ENCODE measurements at regions not wholly inside any gene's neighbourhood (a gene's known extent, or its start where the extent isn't known, plus 50 kb on each side); places are given as distances from the start of the nearest gene placed in this dataset.
"Not testable (repeated sequence)": the region's sequence is repeated elsewhere in the genome, so short reads cannot be mapped to it uniquely, and the experiment has no call there.

DNA sequence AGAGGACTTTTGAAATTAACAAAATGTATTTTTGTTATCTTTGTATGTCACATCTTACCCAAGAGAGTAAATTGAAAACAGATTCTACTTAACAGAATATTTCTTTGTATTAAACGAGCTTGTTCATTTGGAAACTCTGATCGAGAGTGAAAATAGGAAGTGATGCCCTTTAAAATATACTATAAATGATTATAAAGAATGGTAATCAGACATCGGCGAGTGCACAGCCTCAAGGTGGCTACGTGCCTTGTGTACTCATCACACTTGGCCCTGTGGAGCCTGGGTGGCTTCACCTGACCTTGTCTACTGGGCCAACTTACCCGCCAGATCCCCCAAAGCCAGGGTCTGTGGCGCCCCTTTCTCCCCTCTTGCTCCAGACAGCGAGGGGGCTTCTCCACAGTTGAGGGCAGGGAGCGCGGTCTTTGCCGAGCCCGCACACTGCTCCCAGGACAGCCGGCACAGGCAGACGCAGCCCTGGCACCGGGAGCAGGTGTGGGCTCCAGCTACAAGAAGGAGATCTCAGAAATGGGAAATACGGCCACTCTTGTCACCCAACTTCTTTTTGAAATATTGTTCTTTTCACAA lies 243.2 kb downstream of the CEMIP2 start:
- Histone ChIP-seq H3K9me3 (ENCODE audit: control insufficient read depth, insufficient read depth, low read length) (no peaks in the 10 kb centered on the region), H3K9ac (ENCODE audit: low read depth, low read length) (no peak overlapping the region), H3K27me3 (ENCODE audit: control insufficient read depth, insufficient read depth, low read length) (no peaks in the 10 kb centered on the region), H3K4me1 (ENCODE audit: control insufficient read depth, insufficient read depth, low read length) (no peaks in the 10 kb centered on the region), H3K36me3 (ENCODE audit: control insufficient read depth, insufficient read depth, low read length) (no peaks in the 10 kb centered on the region), H3K4me3 (ENCODE audit: low read depth, low read length) (no peak overlapping the region)

DNA sequence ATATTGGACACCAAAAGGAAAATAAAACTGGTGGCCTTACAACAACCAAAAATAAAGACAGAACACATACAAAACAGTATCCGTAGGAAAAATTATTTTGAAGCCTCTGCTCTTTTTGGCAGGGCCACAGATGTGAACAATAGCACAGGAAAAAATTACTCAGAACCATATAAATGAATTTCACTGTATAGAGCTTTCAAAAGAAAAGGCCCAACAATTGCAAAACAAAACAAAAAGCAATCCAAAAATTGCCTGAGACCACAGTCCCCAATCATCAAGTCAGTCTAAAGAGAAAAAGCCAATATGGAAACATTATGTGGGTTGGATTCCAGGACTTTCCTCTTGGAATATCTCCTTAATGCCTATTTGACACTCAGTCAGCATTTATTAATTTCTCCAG lies 243.8 kb downstream of the CEMIP2 start:
- H3K36me3 ChIP-seq (ENCODE audit: control insufficient read depth, insufficient read depth, low read length), result no peaks in the 10 kb centered on the region
- no peaks in the 10 kb centered on the region for H3K9me3 ChIP-seq (ENCODE audit: control insufficient read depth, insufficient read depth, low read length)
- no peak overlapping the region for H3K9ac ChIP-seq (ENCODE audit: low read depth, low read length)
- no peaks in the 10 kb centered on the region for H3K27me3 ChIP-seq (ENCODE audit: control insufficient read depth, insufficient read depth, low read length)
- H3K4me1 ChIP-seq (ENCODE audit: control insufficient read depth, insufficient read depth, low read length), result peaks cover under 1% of the 10 kb centered on the region
- H3K4me3 ChIP-seq (ENCODE audit: low read depth, low read length), result no peak overlapping the region

DNA sequence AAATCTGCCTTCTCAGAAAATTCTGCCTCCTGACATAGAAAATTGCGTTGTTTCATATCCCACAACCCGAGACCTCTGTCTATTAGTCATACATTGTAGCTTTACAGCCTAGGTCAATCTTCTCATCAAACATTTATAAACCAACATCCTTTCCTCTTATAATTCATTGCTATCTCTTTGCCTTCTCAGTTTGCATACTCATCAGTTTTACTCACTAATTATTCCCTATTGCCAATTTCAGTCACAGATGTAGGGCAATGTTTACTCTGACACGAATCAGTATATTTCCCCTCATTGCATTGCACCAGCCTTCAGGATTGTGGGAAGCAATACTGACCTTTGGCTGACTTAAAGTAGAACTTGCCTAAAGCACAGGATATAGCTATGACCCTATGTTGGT lies 247.2 kb downstream of the CEMIP2 start:
- Histone ChIP-seq H3K36me3 (ENCODE audit: control insufficient read depth, insufficient read depth, low read length) (no peaks in the 10 kb centered on the region), H3K27me3 (ENCODE audit: control insufficient read depth, insufficient read depth, low read length) (no peaks in the 10 kb centered on the region), H3K4me1 (ENCODE audit: control insufficient read depth, insufficient read depth, low read length) (peaks cover 14% of the 10 kb centered on the region), H3K9me3 (ENCODE audit: control insufficient read depth, insufficient read depth, low read length) (no peaks in the 10 kb centered on the region), H3K4me3 (ENCODE audit: low read depth, low read length) (no peak overlapping the region), H3K9ac (ENCODE audit: low read depth, low read length) (no peak overlapping the region)

DNA sequence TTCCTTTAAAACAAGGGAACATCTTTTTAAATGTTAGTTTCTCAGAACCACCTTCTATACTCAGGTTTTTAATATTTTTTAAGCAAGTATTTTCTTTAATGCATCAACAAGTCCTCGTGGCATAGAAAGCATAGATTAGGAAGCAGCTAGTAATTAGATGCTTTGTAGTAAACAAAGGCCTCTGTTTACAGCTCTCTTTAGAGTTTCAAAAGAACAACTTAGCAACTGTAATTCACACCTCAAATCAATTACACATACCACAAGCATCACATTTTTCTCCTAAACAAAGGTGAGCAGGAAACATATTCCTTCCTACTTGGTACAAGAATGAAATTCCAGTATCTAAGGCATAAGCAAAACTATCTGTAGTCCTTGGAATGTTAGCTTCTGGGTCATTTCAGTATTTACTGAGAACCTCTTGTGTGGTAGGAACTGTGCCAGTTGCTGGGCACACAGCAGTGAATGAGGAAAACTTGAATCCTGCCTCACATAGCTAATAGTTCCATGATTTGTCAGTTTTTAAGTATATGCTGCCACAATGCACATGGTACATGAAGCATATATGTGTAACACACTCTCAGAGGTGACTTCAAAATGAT lies 249.1 kb downstream of the CEMIP2 start:
- H3K9ac ChIP-seq (ENCODE audit: low read depth, low read length), result no peak overlapping the region
- H3K27me3 ChIP-seq (ENCODE audit: control insufficient read depth, insufficient read depth, low read length), result no peaks in the 10 kb centered on the region
- no peaks in the 10 kb centered on the region for H3K36me3 ChIP-seq (ENCODE audit: control insufficient read depth, insufficient read depth, low read length)
- no peaks in the 10 kb centered on the region for H3K9me3 ChIP-seq (ENCODE audit: control insufficient read depth, insufficient read depth, low read length)
- H3K4me1 ChIP-seq (ENCODE audit: control insufficient read depth, insufficient read depth, low read length), result peaks cover 14% of the 10 kb centered on the region
- H3K4me3 ChIP-seq (ENCODE audit: low read depth, low read length), result no peak overlapping the region

DNA sequence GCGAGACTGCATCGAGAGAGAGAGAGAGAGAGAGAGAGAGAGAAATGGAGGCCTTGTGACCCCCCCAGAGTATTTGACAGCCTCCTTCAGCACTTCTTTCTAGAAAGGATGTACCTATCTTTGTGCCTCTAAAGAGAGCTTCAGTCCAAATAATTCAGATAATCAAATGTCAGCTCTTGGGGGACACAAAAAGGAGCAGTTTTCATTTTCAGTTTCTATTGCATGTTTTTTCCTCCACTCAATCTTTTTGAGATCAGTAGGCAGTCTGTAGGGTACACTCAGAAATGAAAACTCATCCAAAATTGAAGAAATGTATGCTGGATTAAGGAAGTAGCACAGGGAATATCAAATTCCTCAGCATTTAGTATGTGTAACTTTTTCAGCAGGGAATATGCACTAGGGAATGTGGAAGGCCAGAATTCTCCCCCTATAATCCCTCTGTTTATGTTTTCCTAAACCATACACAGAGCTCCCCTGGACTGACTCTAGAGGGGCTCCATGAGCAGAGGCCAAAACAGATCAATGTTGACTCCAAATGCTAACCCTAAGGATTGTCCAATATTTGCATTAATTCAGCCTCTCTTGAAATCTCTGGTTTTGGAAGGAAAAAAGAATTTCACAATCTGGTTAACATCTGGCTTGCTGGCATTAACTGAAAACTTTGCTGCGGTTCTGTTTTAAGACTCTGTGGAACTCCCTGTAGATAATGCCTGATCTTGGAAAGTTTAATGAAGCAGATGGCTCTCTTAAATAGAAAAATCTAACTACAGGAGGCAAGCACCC lies 250.1 kb downstream of the CEMIP2 start:
- no peak overlapping the region for H3K4me3 ChIP-seq (ENCODE audit: low read depth, low read length)

DNA sequence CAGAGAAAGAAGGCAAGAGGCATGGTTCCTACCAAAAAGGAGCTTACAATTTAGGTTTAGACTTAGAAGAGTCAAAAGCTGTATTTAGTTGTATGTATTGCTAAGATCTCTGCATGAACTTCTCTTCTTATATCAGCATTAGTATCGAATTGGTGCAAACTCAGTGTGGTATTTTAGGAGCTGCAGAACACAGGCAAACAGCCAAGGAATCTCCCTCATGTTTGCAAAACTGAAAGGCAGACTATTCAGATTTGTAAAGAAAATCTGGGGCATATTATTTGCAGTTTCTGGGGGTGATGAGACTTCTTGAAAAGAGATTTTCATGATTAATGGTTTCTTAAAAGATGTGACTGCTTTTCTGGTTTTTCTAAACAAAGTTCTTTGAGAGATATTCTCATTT lies 252.7 kb downstream of the CEMIP2 start:
- Histone ChIP-seq H3K36me3 (ENCODE audit: control insufficient read depth, insufficient read depth, low read length) (no peaks in the 10 kb centered on the region), H3K9ac (ENCODE audit: low read depth, low read length) (no peak overlapping the region), H3K27me3 (ENCODE audit: control insufficient read depth, insufficient read depth, low read length) (no peaks in the 10 kb centered on the region), H3K9me3 (ENCODE audit: control insufficient read depth, insufficient read depth, low read length) (no peaks in the 10 kb centered on the region), H3K4me1 (ENCODE audit: control insufficient read depth, insufficient read depth, low read length) (peaks cover 14% of the 10 kb centered on the region), H3K4me3 (ENCODE audit: low read depth, low read length) (no peak overlapping the region)

More for the DNA sequence above, 250.1 kb downstream of the CEMIP2 start:
- Histone ChIP-seq H3K9me3 (ENCODE audit: control insufficient read depth, insufficient read depth, low read length) (no peaks in the 10 kb centered on the region), H3K36me3 (ENCODE audit: control insufficient read depth, insufficient read depth, low read length) (no peaks in the 10 kb centered on the region), H3K27me3 (ENCODE audit: control insufficient read depth, insufficient read depth, low read length) (no peaks in the 10 kb centered on the region), H3K4me1 (ENCODE audit: control insufficient read depth, insufficient read depth, low read length) (peaks cover 14% of the 10 kb centered on the region), H3K9ac (ENCODE audit: low read depth, low read length) (no peak overlapping the region)

DNA sequence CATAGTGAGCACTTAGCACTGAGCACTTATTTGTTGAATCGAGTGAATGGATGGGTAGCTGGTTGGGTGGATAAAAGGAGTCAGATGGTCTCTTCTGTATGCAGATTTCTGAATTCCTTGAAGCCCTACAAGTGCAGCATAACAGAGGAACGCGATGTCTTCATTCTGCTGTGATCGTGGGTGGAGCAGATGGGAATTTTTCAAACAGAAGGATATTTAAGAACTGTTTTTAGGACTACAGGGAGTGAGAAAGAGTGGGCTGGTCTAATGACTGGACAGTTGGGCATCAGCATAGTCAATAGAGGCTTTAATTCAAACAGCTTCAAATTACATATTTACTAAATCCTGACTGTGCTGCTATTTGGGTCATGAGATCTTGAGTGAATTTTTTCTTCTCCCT lies 253.2 kb downstream of the CEMIP2 start:
- Histone ChIP-seq H3K27me3 (ENCODE audit: control insufficient read depth, insufficient read depth, low read length) (no peaks in the 10 kb centered on the region), H3K36me3 (ENCODE audit: control insufficient read depth, insufficient read depth, low read length) (no peaks in the 10 kb centered on the region), H3K4me1 (ENCODE audit: control insufficient read depth, insufficient read depth, low read length) (peaks cover 14% of the 10 kb centered on the region), H3K4me3 (ENCODE audit: low read depth, low read length) (no peak overlapping the region), H3K9ac (ENCODE audit: low read depth, low read length) (no peak overlapping the region), H3K9me3 (ENCODE audit: control insufficient read depth, insufficient read depth, low read length) (no peaks in the 10 kb centered on the region)

DNA sequence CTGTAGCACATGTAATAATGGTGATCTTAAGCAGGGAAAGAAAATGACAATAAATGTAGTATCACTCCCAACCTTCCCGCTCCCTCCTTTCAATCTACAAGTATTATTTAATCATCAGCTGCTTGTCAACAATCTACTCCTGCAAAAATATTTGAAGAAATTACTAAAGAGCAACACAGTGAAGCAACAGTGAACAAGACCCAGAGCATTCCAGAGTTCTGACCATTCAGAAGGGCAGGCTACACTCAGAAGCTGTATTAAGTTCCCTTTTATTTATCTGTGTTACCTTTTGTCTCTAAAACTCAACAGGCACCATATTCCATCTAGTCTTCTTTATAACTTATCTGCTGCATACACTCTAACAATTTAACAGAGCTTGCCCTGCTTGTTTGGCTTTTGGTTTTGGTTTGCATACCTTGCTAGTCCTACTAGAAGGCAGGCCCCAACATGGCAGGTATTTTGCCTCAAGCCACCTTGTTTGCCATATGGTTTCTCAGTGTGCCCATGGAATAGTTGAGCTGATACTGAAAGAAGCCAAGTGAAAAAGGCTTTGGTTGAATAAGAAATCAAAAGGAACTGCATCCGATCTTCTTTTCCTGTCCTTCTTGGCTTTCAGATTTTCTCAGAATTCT lies 253.9 kb downstream of the CEMIP2 start:
- no peaks in the 10 kb centered on the region for H3K36me3 ChIP-seq (ENCODE audit: control insufficient read depth, insufficient read depth, low read length)
- no peak overlapping the region for H3K9ac ChIP-seq (ENCODE audit: low read depth, low read length)
- H3K4me3 ChIP-seq (ENCODE audit: low read depth, low read length), result no peak overlapping the region
- H3K27me3 ChIP-seq (ENCODE audit: control insufficient read depth, insufficient read depth, low read length), result no peaks in the 10 kb centered on the region
- no peaks in the 10 kb centered on the region for H3K9me3 ChIP-seq (ENCODE audit: control insufficient read depth, insufficient read depth, low read length)
- H3K4me1 ChIP-seq (ENCODE audit: control insufficient read depth, insufficient read depth, low read length), result peaks cover 13% of the 10 kb centered on the region

DNA sequence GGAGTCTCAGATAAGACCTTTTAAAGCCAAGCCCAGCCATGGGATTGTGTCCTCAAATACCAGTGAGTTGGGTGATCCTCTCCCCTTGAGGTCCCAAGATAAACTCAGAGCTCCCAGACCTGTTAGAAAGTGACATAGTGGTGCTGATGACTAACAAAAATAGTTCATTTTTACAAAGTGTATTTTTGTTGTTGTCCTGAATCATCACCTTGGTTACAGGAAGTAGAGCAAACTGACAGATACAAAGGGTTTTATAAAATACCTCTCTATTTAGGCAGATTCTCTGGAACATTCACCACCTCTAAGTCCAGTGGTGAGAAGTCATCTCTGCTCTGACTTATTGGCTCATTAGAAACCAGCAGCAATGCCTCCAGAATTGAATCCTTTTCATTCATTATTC lies 259.3 kb downstream of the CEMIP2 start:
- H3K4me1 ChIP-seq (ENCODE audit: control insufficient read depth, insufficient read depth, low read length), result no peaks in the 10 kb centered on the region
- H3K27me3 ChIP-seq (ENCODE audit: control insufficient read depth, insufficient read depth, low read length), result no peaks in the 10 kb centered on the region
- H3K9ac ChIP-seq (ENCODE audit: low read depth, low read length), result no peak overlapping the region
- H3K4me3 ChIP-seq (ENCODE audit: low read depth, low read length), result no peak overlapping the region
- no peaks in the 10 kb centered on the region for H3K9me3 ChIP-seq (ENCODE audit: control insufficient read depth, insufficient read depth, low read length)
- H3K36me3 ChIP-seq (ENCODE audit: control insufficient read depth, insufficient read depth, low read length), result no peaks in the 10 kb centered on the region

DNA sequence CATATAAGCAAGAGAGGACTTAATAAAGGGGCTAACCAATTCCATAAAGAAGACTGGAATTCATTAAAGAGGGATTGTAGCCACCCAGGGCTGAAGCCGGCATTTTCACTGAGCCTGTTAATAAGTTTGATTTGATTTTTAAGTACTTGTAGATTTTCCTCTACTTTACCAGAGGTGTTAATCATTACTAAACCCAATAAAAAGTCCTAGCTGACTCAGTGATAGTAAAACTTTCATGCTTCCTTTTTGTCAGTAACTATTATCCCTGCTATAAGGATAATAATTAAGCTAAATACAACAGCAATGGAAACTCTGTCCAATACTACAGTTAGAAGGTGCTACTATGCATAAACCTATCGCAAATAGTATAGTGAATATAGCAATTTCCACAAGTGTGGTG lies 260.2 kb downstream of the CEMIP2 start:
- not testable (repeated sequence) for H3K27me3 ChIP-seq (ENCODE audit: control insufficient read depth, insufficient read depth, low read length); H3K4me3 ChIP-seq (ENCODE audit: low read depth, low read length); H3K9me3 ChIP-seq (ENCODE audit: control insufficient read depth, insufficient read depth, low read length); H3K9ac ChIP-seq (ENCODE audit: low read depth, low read length); H3K4me1 ChIP-seq (ENCODE audit: control insufficient read depth, insufficient read depth, low read length); H3K36me3 ChIP-seq (ENCODE audit: control insufficient read depth, insufficient read depth, low read length)

DNA sequence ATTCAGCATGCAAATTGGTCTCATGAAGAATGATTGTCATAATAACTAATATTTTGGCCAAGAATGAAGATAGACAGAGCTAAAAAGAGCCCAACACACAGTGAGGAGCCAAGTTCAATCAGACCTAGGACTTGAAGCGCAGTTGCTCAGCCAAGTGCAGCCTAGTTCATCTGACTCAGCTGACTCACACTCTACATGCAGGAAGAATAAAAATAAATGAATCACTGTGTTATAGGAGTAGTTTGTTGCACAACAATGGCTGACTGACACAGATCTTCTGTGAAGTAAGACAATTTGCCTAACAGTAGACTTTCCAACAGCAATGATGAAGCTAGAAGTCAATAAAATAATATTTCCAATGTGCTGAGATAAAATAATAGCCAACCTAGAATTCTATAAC lies 261.5 kb downstream of the CEMIP2 start:
- Histone ChIP-seq H3K4me3 (ENCODE audit: low read depth, low read length) (no peak overlapping the region), H3K27me3 (ENCODE audit: control insufficient read depth, insufficient read depth, low read length) (no peaks in the 10 kb centered on the region), H3K9ac (ENCODE audit: low read depth, low read length) (no peak overlapping the region), H3K36me3 (ENCODE audit: control insufficient read depth, insufficient read depth, low read length) (no peaks in the 10 kb centered on the region), H3K4me1 (ENCODE audit: control insufficient read depth, insufficient read depth, low read length) (no peaks in the 10 kb centered on the region), H3K9me3 (ENCODE audit: control insufficient read depth, insufficient read depth, low read length) (no peaks in the 10 kb centered on the region)

DNA sequence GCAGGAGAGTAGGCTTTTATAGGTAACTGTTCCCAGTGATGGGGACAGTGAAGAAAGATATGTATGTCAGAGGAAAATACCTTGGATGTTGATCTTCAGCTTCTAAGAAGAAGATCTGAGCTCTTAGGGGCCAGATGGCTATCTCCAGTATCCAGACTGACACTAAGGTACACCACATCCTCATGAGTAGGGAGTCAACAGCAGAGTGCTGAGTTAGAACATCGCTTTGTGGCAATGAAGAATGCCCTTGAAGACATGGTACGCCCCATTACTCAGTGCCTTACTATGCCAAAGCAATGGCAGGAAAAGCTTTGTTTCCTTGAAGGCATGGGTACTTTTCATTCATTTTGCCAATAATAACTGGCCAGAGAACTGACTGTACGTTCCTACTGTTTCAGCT lies 263.7 kb downstream of the CEMIP2 start:
- no peaks in the 10 kb centered on the region for H3K27me3 ChIP-seq (ENCODE audit: control insufficient read depth, insufficient read depth, low read length)
- H3K9ac ChIP-seq (ENCODE audit: low read depth, low read length), result no peak overlapping the region
- H3K4me1 ChIP-seq (ENCODE audit: control insufficient read depth, insufficient read depth, low read length), result no peaks in the 10 kb centered on the region
- H3K9me3 ChIP-seq (ENCODE audit: control insufficient read depth, insufficient read depth, low read length), result no peaks in the 10 kb centered on the region
- H3K4me3 ChIP-seq (ENCODE audit: low read depth, low read length), result no peak overlapping the region
- H3K36me3 ChIP-seq (ENCODE audit: control insufficient read depth, insufficient read depth, low read length), result no peaks in the 10 kb centered on the region
